Stimulated activated CD8-positive, alpha-beta memory T cell treated with anti-CD3 and anti-CD28 coated beads, Interleukin-2, amount 100 ng/mL, for 48 hours (primary cell): ENCODE measurements at regions not wholly inside any gene's neighbourhood (a gene's known extent, or its start where the extent isn't known, plus 50 kb on each side); places are given as distances from the start of the nearest gene placed in this dataset.

ENCODE experiments used
- DNase-seq, 2 donors: peaks; one replicate each; pipeline ENCODE4 v3.0.0-alpha.2; 2020; ENCODE audit warnings: low read depth in 2 of 2

DNA sequence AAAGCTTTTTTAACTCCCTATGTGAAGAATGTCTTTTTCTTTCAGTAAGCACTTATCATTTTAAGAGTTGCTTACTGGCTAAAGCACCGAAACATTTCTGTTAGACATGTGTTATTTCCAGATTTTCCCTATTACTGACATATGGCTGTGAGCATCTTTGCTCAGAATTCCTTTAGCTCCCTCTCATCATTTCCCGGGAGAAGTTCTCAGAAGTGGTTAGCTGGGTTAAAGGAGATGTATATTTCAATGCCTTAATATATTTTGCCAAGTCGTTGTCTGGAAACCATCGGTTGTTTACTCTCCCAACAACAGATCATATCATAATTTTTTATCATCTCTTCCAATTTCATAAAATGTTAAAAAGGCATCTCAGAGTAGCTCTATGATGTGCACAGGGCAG lies 396.5 kb downstream of the OCA2 start:
- DNase-seq = no peak

DNA sequence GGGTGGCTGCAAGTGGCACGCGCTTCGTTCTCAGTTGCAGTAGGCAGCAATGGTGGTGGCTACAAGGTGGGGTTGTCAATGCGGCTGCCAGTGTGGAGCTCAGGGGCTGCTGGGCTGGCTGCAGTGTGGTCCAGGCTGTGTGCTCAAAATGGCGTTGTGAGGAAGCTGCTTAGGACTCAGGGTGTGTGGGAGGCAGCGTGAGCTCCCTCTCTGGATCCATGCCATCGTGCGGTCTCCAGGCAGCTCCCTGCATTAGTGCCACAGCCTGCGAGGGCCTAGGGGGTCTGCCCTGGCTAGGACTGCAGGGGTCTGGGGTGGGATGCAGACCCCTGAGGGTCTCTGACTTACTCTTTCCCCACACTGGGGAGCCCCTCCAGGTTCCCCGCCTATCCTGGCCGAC lies 397.2 kb downstream of the OCA2 start:
- DNase-seq = no peak

GRCh38 chr15:27701014-27701413 lies 398.1 kb downstream of the OCA2 start:
- no peak for DNase-seq

DNA sequence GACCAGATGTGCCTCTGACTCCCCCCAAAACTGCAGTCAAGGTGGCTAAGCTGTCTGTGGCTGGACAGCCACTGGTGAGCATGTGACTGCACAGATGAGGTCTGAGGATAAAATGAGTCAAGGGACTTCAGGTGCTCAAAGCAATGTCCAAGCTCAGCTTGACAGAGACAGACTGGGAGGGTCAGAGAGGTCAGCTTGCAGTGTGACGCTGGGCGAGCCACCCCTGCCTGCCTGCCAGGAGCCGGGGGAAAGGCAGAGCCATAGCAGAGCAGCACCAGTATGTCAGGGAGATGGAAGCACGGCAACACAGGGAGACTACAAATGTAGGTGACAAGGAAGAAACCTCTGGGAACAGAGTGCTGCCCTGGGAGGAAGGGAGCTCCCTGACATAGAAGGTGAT lies 399.4 kb downstream of the OCA2 start:
- no peak for DNase-seq

- no peak for DNase-seq
These were observed 402.6 kb downstream of the OCA2 start for GRCh38 chr15:27696530-27696929.

DNA sequence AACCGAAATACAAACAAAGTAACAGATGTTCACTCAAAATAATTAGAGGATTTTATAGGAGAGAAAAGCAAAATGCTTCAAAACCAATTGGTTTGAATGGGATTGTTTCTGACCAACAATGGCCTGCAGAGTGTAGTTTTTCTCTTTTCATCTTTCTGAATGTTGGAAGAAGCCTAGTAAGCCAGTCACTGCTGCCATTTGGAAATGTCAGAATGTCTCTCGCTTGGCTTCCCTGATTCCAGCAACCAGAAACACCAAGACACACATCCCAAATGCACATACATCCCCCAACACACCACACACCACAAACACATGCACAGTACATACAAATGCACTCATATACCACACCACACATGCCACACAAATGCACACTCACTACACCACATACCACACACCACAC lies 403.4 kb downstream of the OCA2 start:
- DNase-seq = no peak

GRCh38 chr15:27694506-27695087 lies 404.5 kb downstream of the OCA2 start:
- DNase-seq = no peak

GRCh38 chr15:27693280-27693679 lies 405.8 kb downstream of the OCA2 start:
- DNase-seq = no peak

DNA sequence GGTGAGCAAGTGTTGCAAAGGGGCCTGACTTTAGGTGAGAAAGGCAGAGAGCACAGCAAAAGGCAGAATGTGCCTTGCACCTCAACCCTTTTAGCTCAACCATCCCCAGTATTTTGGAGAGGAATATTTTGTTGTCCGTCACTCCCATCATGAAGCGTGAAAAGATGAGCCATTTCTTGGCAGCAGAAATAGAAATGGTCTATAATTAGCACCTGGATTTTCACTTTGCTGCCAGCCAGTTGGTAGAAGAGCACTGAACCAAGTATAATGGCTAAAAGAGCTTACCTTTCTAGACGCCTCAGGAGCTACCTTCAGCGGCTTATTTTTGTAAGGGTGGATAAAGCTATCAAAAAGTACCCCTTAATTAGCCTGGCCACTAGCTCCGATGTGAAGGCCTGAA lies 406.7 kb downstream of the OCA2 start:
- DNase-seq = no peak

DNA sequence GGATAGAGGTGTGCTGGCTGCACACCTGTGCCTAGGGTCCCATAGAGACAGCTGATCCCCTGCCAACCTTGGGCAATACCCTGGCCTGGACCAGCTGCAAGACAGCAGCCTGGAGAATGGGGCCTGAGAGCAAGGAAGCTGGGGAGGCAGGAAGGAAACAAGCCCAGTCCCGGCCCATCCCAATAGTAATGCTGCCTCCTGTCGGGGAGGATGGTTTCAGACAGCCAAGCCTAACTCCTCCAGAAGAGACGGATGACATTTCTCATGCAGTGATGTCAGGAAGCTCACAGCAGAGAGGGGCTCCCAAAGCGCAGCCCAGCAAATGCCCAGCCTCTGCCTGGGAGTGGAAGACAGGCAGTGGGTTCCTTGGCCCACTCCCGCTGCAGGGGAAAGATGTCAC lies 408.8 kb downstream of the OCA2 start:
- no peak for DNase-seq

GRCh38 chr15:27686971-27687370 lies 412.1 kb downstream of the OCA2 start:
- no peak for DNase-seq

DNA sequence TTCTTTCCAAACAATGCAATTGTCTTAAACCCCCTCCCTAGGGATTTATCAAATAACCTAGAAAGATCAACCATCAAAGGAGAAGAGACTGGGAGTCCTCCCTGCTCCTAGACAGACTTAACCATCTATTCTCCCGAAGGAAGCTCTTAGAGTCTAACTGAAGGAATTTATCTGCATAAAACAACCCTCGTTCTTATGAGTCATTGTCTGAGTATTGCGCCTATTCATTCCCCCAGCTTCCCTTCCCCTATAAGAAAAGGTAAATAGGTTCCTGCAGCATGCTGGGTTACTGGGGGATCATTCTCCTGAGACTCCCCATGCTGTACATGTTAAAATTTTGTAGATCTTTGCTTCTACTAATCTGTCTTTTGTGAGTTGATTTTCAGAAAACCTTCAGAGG lies 412.7 kb downstream of the OCA2 start:
- no peak for DNase-seq

GRCh38 chr15:27685644-27686043 lies 413.5 kb downstream of the OCA2 start:
- no peak for DNase-seq

GRCh38 chr15:27683121-27683520 lies 416.0 kb downstream of the OCA2 start:
- no peak for DNase-seq

- DNase-seq = peak; percentile 29 to 30
These were observed 418.1 kb downstream of the OCA2 start for GRCh38 chr15:27681038-27681437.

GRCh38 chr15:27679731-27680471 lies 419.2 kb downstream of the OCA2 start:
- DNase-seq = no peak

DNA sequence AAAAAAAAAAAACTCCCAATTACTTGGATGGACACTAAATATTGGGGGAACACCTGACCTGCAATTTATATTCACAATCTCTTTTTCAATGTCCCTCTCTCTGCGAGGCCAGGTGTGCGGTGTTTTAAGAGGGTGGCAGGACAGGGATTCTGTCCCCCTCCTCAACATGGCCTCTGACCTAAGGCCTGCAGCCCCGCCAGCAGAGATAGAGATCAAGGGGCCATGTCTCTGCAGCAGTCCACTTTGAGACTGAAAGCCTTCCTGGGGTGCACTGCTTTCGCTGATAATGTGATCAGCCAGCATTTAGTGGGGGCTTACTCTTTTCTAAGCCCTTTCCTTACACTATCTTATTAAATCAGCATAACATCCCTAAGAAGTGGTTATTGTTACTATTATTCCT lies 419.9 kb downstream of the OCA2 start:
- no peak for DNase-seq

- DNase-seq = no peak
These were observed 421.2 kb downstream of the OCA2 start for GRCh38 chr15:27677951-27678350.

DNA sequence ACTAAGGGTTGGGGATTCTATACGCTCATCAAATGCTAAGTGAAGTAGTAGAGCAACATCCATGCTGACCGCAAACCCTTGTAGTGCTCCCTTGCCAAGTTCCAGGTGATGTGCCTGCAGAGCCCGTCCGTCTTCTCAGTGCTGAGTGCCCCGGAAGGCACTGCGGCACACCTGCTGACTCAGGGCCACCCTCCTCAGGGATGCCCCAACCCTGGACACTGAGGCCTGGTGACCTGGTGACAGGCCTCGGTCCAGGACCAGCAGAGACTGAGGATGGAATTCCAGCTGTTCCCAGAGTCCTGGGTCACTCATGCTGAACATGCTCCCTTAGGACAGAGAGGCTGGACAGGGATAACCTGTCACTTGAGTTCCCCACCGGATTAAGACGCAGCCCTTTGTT lies 422.5 kb downstream of the OCA2 start:
- no peak for DNase-seq

DNA sequence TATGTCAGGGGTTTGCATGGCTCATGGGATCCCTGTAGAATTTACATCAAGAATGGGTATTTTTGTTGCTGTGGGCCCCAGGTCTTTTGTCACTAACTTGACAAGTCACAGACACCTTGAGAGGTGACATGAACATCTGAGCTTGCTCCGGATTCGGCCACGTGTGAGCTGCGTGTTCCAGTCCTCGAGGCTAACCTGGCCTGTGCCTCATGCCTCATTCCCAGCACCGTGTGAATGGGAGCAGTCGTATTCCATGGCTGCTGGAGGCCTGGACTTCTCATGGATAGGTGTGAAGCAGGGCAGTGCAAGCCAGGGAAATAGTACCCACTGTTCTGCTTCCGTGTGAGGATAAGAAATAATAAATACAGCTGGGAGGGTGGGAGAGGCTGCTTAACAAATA lies 423.5 kb downstream of the OCA2 start:
- DNase-seq = no peak

GRCh38 chr15:27674826-27675225 lies 424.3 kb downstream of the OCA2 start:
- no peak for DNase-seq

- DNase-seq = no peak
These were observed 425.2 kb downstream of the OCA2 start for GRCh38 chr15:27673766-27674445.

GRCh38 chr15:27672537-27672936 lies 426.6 kb downstream of the OCA2 start:
- no peak for DNase-seq
